Endothelial cell of umbilical vein (primary cell): ENCODE measurements at regions not wholly inside any gene's neighbourhood (a gene's known extent, or its start where the extent isn't known, plus 50 kb on each side); places are given as distances from the start of the nearest gene placed in this dataset.

Experiments used
- BruUV-seq: library from RNA; stranded (reverse); fragments of 400-500 nt; replicated peaks from 2 replicates; lab custom pipeline; 2021; lab: Mats Ljungman, UMichigan
- CTCF ChIA-PET: fragments of 300-600, 350-600 bp; sonication (Branson Sonifier 250); formaldehyde crosslinking; loops from one replicate; lab custom pipeline; 2021; ENCODE audit warnings: antibody characterized with exemption, inconsistent platforms; lab: Charles Lee
- POLR2A ChIA-PET: fragments of 300-600, 350-600 bp; sonication (Branson Sonifier 250); formaldehyde crosslinking; loops from one replicate; lab custom pipeline; 2021; ENCODE audit warnings: antibody characterized with exemption, inconsistent platforms; lab: Charles Lee
- DNase-seq: peaks from one replicate; pipeline ENCODE4 v3.0.0-alpha.2; 2011; ENCODE audit warnings: low read depth, low spot score
- FAIRE-seq: peaks from 2 replicates; lab custom pipeline; 2011; peaks lifted over from hg19 to GRCh38; lab: Jason Lieb, UNC
- H2AFZ ChIP-seq: 2 replicates; pipeline ENCODE4 v1.6.0; 2012; ENCODE audit warnings: low read depth, low read length, control low read depth, inconsistent platforms
- H3K27ac ChIP-seq: 2 replicates; pipeline ENCODE4 v1.5.1; 2011; ENCODE audit warnings: low read depth, mild to moderate bottlenecking, control low read depth, low read length, moderate library complexity; ENCODE audit not compliant: insufficient read depth
- H3K27me3 ChIP-seq, 2 experiments: 2 replicates each; pipeline versions ENCODE4 v1.6.0 to v1.6.1; 2011; ENCODE audit warnings: low read length in 2 of 2, mixed read lengths in 1 of 2; ENCODE audit not compliant: control insufficient read depth in 2 of 2, insufficient read depth in 2 of 2
- H3K36me3 ChIP-seq, 2 experiments: 2 replicates in 1 of 2; 3 replicates in 1 of 2; pipeline ENCODE4 v1.5.1; 2011; ENCODE audit warnings: low read length in 2 of 2, mild to moderate bottlenecking in 1 of 2, moderate library complexity in 1 of 2; ENCODE audit not compliant: control insufficient read depth in 2 of 2, insufficient read depth in 2 of 2; ENCODE audit errors: extremely low read depth in 1 of 2
- H3K4me1 ChIP-seq: 3 replicates; pipeline ENCODE4 v1.5.1; 2011; ENCODE audit warnings: mild to moderate bottlenecking, low read length; ENCODE audit not compliant: control insufficient read depth, insufficient read depth; ENCODE audit errors: extremely low read depth
- H3K4me2 ChIP-seq: 2 replicates; pipeline ENCODE4 v1.6.1; 2011; ENCODE audit warnings: low read length, control low read depth, mixed read lengths; ENCODE audit not compliant: insufficient read depth
- H3K4me3 ChIP-seq, 3 experiments: fragments of 200-600 bp in 1 of 3; sonication (generic), shearing (Covaris generic) in 1 of 3; replicated peaks in 1 of 3; 2 replicates each; pipeline ENCODE4 v1.5.1; 2011 to 2016; ENCODE audit warnings: control low read depth in 3 of 3, low read length in 3 of 3, mild to moderate bottlenecking in 2 of 3, inconsistent platforms in 1 of 3, low read depth in 1 of 3, moderate library complexity in 1 of 3; ENCODE audit not compliant: insufficient read depth in 1 of 3
- H3K79me2 ChIP-seq: 2 replicates; pipeline ENCODE4 v1.6.0; 2012; ENCODE audit warnings: low read length, inconsistent platforms; ENCODE audit not compliant: control insufficient read depth, insufficient read depth
- H3K9ac ChIP-seq: replicated peaks from 2 replicates; pipeline ENCODE3; 2011; ENCODE audit warnings: low read length, control low read depth; ENCODE audit not compliant: insufficient read depth; ENCODE audit errors: extremely low read depth
- H3K9me1 ChIP-seq: replicated peaks from 3 replicates; pipeline ENCODE4 v1.6.0; 2011; ENCODE audit warnings: mild to moderate bottlenecking, low read length; ENCODE audit not compliant: control insufficient read depth, insufficient read depth; ENCODE audit errors: extremely low read depth
- H3K9me3 ChIP-seq: replicated peaks from 2 replicates; pipeline ENCODE4 v1.5.1; 2012; ENCODE audit warnings: low read length, inconsistent platforms; ENCODE audit not compliant: control insufficient read depth, insufficient read depth
- H4K20me1 ChIP-seq: replicated peaks from 2 replicates; pipeline ENCODE3; 2011; ENCODE audit warnings: mild to moderate bottlenecking, low read length; ENCODE audit not compliant: control insufficient read depth, insufficient read depth; ENCODE audit errors: extremely low read depth
- CTCF ChIP-seq, 2 donors: IDR thresholded peaks; 1 replicate in 1 of 2; 2 replicates in 1 of 2; pipeline ENCODE4 v1.5.1; 2011; ENCODE audit warnings: low read length in 2 of 2, mild to moderate bottlenecking in 2 of 2, moderate library complexity in 2 of 2, control low read depth in 1 of 2, inconsistent platforms in 1 of 2, low read depth in 1 of 2; ENCODE audit not compliant: insufficient read depth in 1 of 2; ENCODE audit errors: extremely low read depth in 1 of 2
- EZH2 ChIP-seq: IDR thresholded peaks from 2 replicates; pipeline ENCODE4 v1.6.1; 2012; ENCODE audit warnings: borderline replicate concordance, low read depth, mild to moderate bottlenecking, moderate library complexity, low read length, inconsistent platforms; ENCODE audit not compliant: severe bottlenecking
- FOS ChIP-seq: IDR thresholded peaks from 2 replicates; pipeline ENCODE4 v1.6.1; 2011; ENCODE audit warnings: mild to moderate bottlenecking, low read length, moderate library complexity, borderline replicate concordance; ENCODE audit not compliant: insufficient read depth
- GATA2 ChIP-seq: IDR thresholded peaks from 2 replicates; pipeline ENCODE4 v1.7.0; 2011; ENCODE audit warnings: low read depth, mild to moderate bottlenecking, moderate library complexity, mixed read lengths, low read length; ENCODE audit not compliant: insufficient read length, insufficient read depth
- MYC ChIP-seq: IDR thresholded peaks from one replicate; pipeline ENCODE4 v1.6.1; 2011; ENCODE audit warnings: mild to moderate bottlenecking, low read depth, low read length
- POLR2A ChIP-seq: IDR thresholded peaks from 2 replicates; pipeline ENCODE4 v1.6.1; 2012; ENCODE audit warnings: low read depth, mild to moderate bottlenecking, control low read depth, low read length
- POLR2AphosphoS5 ChIP-seq: IDR thresholded peaks from 2 replicates; pipeline ENCODE4 v1.6.1; 2012; ENCODE audit warnings: low read depth, mild to moderate bottlenecking, control low read depth, low read length, moderate library complexity; ENCODE audit not compliant: insufficient read depth
- dilution Hi-C: fragments of 300-500 bp; cut with MboI; formaldehyde crosslinking; loops from one replicate; pipeline ENCODE4 v1.15.0; 2019; ENCODE audit warnings: low sequenced_read_pairs; ENCODE audit not compliant: extremely low pct_ligation_motif_present
- intact Hi-C: fragments of 100-400 bp; cut with micrococcal nuclease; formaldehyde crosslinking; loops from one replicate; pipeline ENCODE4 v1.10.0; 2022
- TF ChIP-seq, protein P1 (sequence below): IDR thresholded peaks from 2 replicates; pipeline ENCODE4 v1.6.1; 2011; ENCODE audit not compliant: insufficient read depth, insufficient read length

- Histone ChIP-seq H3K9me3 (peaks cover 4% of the 10 kb centered on the region), H3K27ac (no peak overlapping the region), H3K36me3 (no peaks in the 10 kb centered on the region), H3K4me2 (no peak overlapping the region), H3K4me3 (no peak overlapping the region), H3K79me2 (no peaks in the 10 kb centered on the region), H3K9ac (no peak overlapping the region), H3K4me1 (no peaks in the 10 kb centered on the region), H3K9me1 (no peaks in the 10 kb centered on the region), H3K27me3 (no peaks in the 10 kb centered on the region), H4K20me1 (no peaks in the 10 kb centered on the region), H2AFZ (no peak overlapping the region)
- BruUV-seq = no TSS peak
- ChIA-PET CTCF (no interaction called here), POLR2A (no interaction called here)
- DNase-seq (no peak), FAIRE-seq (no peak)
- intact Hi-C loops (no loop called here), dilution Hi-C loops (no loop called here)
- TF ChIP-seq MYC (no peak), FOS (no peak), CTCF (IDR thresholded peaks at IDR 0.05; ENCODE audit: extremely low read depth in 1 of 2, insufficient read depth in 1 of 2, low read depth in 1 of 2, low read length in 2 of 2) (no peak), POLR2A (no peak), POLR2AphosphoS5 (no peak)
- TF ChIP-seq, protein P1, sequence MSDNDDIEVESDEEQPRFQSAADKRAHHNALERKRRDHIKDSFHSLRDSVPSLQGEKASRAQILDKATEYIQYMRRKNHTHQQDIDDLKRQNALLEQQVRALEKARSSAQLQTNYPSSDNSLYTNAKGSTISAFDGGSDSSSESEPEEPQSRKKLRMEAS = no peak
Observed at GRCh38 chr5:7039074-7039473, 325.8 kb downstream of the TENT4A start.

DNA sequence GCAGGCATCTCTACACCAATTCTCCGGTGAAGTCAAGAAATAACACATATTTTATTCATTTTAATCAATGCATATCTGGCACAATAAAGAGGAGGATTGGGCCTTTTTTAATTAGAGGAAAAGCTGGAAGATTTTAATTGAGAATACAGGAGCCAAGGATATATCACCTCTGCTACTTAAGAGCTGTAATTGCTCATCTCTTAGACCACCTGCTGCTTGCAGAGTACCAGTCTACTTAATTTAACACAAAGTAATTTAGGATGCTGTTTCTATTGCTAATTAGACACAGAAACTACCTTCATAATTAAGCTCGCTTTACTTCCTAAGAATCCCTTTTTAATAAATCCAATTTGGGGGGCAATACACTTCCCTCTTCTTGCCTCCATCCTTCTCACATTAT is 326.9 kb downstream of the TENT4A start:
- Histone ChIP-seq H2AFZ (no peak overlapping the region), H3K9me3 (peaks cover 4% of the 10 kb centered on the region), H3K9me1 (no peaks in the 10 kb centered on the region), H3K4me3 (no peak overlapping the region), H3K27me3 (no peaks in the 10 kb centered on the region), H3K36me3 (no peaks in the 10 kb centered on the region), H3K4me1 (no peaks in the 10 kb centered on the region), H3K79me2 (no peaks in the 10 kb centered on the region), H3K4me2 (no peak overlapping the region), H3K27ac (no peak overlapping the region), H3K9ac (no peak overlapping the region), H4K20me1 (no peaks in the 10 kb centered on the region)
- intact Hi-C loops (no loop called here), dilution Hi-C loops (no loop called here)
- TF ChIP-seq POLR2AphosphoS5 = no peak
- TF ChIP-seq, protein P1 = no peak
- TF ChIP-seq MYC = no peak
- no peak for TF ChIP-seq GATA2
- TF ChIP-seq EZH2 = no peak
- no peak for TF ChIP-seq FOS
- TF ChIP-seq POLR2A = no peak
- CTCF ChIA-PET = no interaction called here
- POLR2A ChIA-PET = no interaction called here
- BruUV-seq = no TSS peak
- DNase-seq (no peak), FAIRE-seq (no peak)
